HG02885 (cell line): ENCODE measurements at regions not wholly inside any gene's neighbourhood (a gene's known extent, or its start where the extent isn't known, plus 50 kb on each side); places are given as distances from the start of the nearest gene placed in this dataset.

Source experiments
- ATAC-seq: cut with Tn5 transposase; IDR thresholded peaks from one replicate; pipeline ENCODE4 v1.9.1; 2021; ENCODE audit warnings: mild to moderate bottlenecking; ENCODE audit not compliant: unreplicated experiment, poor library complexity

DNA sequence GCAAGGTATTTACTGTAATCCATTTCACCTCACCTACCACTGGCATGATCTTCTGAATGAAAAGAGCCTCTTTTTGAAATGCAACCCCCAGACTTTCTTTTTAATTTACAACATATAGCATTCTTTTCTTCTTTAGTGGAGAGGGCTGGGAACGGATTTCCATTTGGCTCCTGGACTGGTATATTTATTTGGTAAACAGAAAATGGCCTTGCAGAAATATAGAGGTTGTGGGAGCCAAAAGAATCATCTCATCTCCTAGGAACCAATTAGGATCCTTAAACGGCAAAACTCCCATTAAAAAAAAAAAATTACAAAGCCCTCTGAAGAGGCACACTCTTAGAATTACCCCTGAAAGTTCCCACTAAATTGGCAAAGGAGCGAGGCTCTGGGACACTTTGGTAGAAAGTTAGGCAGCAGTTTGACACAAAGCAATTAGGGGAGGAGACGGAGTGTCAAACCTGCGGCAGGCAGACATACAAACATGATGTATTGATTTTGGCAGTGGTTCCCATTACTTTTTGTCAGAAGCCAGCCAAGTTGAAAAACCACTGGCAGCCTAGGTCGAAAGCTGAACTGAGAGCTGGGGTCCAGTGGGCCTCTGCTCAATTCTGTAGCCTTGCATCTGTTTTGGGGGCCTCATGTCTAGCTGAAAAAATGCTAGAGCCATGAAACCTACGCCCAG lies 135.1 kb upstream of the MAGI3 start:
- ATAC-seq, result no peak

DNA sequence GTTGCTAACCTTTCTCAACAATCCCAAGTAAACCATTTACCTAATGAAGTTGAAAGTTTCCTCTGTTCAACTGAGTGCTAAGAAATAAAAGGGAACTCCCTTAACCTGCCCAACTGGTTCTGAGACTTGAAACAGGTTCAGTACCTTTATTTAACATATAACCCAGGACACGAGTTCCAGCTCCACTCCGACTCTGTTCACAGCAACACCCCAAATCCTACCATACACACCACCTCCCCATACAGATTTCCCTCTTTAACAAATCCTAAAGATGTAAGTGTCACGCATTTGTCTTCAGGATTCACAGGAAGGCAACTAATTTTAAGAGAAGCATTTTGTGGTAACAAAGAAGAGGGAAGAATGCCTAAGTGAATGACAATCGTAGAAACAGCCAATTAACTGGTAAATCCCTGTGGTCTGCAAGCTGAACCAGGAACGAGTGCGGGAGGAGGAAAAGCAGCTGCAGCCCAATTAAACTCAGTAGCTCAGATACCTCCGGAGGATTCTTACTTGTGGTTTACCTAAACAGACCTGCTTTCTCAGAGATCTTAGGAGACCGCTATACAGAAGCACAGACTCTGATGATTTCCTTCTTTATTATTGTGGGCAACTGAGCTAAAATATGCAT lies 134.5 kb upstream of the MAGI3 start:
- no peak for ATAC-seq

DNA sequence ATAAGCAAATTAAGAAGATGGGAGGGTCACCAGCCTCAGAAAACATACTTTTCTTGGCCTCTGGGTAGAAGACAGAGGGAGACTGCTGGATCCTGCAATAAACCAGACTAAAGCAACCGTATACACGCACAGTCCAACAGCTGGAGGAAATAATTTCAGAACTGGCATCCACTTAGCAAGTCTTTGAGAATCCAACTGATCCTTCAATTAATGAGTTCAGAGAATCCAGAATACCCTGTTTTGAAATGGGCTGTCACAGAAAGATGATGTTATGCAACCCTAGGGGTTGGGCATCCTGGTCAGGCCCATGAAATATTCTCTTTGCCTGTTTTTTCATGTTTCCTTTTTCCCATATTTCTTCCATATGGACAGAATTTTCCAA lies 134.0 kb upstream of the MAGI3 start:
- no peak for ATAC-seq

DNA sequence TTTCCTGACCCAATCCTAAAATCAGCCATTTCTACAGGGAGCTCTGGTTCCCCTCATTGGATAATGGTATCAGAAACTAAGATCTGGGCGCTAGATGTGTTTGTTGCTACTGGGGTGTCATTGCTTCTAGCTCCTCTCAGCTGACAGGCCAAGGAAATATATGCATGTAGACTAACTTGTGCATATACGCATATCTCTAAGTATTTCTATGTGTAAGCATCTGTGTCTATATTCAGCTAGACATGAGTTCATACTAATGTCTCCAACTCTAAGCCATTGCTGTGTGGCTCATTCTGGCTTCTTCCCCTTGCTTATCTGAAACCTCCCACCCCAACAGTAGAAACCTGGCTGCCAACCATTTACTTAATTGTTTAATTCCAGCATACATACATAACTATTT lies 130.3 kb upstream of the MAGI3 start:
- no peak for ATAC-seq

DNA sequence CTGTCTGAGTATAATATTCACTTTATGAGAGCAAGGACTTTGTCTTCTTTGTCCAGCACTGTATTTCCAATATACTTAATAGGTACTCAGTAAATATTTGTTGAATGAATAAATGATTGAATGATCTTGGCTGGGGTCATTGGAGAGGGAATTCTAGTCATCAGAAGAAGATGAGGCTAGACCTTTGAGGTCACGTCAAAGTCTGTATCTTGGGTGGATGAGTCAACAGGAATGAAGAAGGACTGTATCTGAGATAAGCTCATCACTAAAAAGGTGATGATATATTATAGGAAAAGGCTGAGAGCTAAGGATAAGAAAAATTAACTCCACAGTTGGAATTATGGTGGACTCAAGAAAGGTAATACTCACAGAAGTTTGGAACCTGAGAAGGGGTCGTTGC lies 125.1 kb upstream of the MAGI3 start:
- no peak for ATAC-seq

DNA sequence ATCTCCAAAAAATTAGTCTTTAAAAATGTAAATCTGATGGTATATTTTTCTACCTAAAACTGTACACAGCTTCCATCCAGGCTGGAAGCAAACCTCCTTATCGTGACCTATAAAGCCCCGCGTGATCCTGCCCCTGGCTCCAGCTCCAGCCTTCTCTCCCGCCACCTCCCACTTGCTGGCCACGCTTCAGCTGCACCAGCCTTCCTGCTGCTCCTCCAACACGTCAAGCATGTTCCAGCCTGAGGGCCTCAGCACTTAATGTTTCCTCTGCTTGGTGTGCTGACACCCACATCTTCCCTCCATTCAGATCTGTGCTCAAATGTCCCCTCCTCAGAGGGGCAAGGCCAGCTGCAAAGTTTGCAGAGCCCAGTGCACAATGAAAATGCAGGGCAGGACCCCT lies 123.5 kb upstream of the MAGI3 start:
- ATAC-seq, result no peak

DNA sequence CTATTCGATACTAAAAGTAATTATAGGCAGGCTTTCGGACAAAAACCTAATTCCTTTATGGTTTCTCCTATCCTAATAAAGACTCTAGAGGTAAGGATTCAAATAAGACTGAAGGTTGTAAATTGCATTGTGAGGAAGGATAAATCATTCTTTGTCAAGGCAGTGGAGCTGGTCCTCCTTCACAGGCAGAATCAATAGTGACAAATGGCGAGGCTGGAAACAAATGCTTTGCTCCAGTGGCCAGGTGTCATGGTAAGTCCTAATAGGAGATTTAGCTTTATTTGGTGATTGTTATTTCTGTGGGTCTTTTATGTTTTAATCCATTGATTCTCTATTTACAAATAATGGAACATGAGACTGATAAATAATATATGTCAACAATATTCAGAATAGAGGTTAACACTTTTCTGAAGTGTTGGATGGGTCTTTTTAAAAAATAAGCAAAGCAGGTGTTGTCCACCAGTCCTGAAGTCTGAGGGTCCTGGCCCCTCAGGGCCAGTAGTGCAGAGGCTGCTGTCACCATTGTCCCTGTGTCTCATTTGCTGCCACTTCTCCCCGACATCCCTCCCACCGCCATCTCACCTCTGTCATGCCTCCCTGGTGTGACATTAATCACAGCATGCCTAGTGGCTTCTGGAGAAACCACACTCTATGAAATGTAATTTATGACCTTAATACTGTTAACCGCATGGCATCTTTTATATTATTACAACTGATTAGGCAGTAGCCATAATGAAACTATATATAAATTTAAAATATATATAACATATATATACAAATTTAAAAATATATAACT lies 120.9 kb upstream of the MAGI3 start:
- no peak for ATAC-seq

DNA sequence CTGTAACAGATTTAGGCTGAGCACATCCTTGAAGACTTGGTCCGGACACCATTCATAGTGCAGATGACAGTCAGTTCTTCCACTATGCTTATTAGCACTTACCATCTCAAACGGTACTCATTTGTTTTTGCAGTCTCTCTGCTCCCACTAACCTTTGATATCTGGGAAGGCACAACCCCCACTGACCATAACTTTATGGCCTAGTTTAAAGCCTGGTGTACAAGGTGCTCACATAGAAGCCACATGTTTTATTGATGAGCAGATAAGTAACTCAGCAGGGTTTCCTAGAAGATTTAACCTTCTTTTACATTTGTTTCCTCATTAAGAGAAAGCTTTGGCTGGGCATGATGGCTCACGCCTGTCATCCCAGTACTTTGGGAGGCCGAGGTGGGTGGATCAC lies 119.3 kb upstream of the MAGI3 start:
- no peak for ATAC-seq

DNA sequence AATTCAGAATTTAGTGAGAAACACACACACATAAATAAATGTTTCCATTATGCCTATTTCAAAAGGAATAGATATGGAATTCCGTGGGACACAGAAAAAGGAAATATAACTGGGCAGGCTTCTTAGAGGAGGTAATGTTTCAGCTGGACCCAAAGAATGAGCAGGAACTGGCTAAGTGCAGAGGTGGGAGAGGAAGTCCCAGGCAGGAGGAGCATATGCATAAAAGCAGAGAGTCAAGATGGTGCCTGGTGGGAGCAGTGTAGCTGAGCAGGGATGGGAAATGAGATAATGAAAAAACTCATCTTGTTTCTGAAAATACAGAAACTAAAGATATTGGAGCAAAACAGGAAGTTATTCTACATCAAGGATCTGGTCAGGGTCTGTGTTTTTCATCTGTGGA lies 115.2 kb upstream of the MAGI3 start:
- no peak for ATAC-seq

DNA sequence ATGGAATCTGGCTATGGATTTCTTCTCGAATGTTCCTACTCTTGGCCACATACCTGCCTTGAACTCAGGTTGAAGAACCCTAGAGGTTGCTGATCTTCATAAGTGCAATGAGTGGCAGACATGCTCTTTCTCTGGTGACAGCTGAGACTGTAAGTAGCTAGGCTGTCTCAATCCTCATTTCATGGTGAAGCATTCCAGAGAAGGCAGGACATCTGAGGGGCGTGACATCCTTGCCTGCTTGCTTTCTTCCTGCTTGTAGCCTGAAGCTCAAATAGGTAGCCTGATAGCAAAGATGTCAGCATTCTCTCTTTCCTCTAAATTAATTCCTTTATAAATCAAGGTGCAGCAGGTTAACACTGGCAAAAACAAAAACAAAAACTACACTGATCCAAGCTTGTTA lies 114.6 kb upstream of the MAGI3 start:
- no peak for ATAC-seq

DNA sequence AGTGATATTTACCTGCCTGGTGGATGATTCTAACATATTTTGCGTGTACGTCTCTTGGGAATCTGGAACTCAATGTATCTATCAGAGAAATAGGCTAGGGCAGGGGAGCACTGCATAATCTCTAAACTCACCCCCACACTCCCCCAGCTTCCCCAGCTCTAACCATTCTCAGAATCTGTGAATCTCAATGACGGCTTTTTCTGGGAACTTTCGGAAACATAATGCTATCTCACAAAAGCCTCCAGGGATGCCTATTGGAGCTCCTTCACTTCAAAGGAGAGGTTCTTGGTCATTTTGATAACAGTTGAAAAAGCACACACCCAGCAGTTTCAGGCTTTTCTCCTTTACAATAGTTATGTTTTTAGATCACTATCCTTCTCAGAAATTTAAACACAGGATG lies 113.8 kb upstream of the MAGI3 start:
- ATAC-seq, result no peak

DNA sequence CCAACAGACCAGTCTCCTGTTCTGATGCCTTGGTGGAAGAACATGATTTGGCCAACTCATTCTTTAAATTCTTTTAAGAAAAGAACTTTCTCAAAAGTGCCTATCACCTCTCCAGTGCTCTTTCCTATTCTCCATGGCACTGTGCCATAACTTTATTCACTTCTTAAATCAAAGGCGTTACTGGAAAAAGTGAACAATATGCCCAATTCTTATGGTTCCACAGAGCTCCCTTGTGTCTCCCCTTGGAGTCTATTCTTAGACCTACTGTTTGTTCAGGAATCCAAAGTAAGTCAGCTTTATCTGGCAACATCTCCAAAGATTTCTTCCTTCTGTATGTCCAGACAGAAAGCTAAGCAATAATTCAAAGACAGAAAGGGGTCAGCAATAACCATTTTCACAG lies 111.9 kb upstream of the MAGI3 start:
- no peak for ATAC-seq

DNA sequence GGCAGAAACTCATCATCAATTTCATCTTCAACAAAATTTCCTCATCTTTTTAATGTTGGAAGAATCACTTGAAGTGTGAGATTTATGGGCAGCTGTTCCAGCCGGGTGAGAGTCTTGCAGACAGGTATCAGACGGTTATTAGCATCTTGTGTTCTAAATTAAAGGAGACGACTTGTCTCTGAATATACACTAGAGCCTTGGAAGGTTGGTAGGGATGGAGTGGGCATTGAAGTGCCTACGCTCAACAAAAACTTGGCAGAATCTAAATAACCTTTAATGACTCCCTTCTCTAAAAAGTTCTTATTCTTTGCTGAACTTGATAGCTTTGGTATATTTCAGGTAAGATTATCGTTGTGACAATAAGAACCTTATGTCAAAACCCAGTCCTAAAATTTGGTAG lies 111.5 kb upstream of the MAGI3 start:
- no peak for ATAC-seq

DNA sequence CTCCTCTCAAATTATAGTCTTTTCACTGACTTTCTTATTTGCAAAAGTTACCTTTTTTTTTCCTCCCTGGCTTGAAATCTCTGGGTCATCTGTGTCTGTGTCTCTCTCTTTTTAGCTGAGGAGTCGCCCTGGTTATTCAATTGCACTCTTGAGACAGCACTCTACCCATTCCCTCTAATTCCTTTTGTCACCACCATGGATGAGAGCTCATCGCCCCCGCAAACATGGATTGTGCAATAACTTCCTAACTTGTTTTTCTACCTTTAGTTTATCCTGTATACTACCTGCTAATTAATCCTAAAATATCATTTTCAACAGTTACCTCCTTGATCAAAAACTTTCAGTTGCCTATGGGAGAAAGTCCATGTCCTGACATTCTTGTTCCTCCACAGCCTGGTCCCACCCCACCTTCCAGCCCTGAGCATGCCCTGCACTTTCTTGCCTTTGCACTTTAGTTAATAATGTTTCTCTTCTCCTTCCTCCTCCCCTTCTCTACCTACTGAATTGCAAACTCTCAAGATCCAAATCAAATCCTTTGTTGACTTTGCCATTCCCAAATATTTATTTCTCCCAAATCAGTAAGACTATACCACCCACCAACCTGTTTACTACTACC lies 110.4 kb upstream of the MAGI3 start:
- ATAC-seq, result no peak

DNA sequence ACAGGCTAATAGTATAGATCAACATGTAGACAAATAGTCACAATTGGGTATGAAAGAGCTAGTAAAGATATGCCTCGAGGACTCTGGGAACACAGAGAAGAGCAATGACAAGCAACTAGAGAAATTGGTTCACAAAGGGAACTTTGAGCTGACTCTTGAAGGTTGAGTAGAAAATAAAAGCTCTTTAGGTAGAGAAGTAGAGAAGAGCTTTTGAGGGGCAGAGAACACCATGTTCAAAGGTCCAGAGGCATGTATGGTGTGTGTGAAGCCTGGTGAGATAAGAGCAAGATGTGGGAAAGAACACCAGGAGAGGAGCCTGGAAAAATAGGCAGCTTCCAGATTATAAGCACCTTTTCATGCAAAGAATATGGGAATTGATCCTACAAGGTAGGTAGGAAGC lies 109.7 kb upstream of the MAGI3 start:
- ATAC-seq, result no peak

DNA sequence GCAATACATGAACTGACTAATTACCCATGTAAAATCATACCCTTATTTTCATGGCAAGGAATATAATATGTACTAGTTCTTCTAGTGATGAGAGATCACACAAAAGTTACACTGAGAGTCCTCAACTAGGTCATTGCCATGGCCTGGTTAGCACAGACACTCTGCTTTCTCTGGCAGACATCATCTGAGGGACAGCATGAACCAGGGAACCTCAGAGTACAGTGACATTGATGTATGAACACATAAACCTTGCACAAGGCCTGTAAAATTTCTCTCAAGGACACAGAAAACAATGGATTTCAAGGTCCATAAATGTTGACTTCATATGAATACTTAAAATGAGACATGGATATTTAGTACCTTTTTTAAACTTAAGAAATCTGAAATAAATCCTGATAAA lies 108.8 kb upstream of the MAGI3 start:
- no peak for ATAC-seq

DNA sequence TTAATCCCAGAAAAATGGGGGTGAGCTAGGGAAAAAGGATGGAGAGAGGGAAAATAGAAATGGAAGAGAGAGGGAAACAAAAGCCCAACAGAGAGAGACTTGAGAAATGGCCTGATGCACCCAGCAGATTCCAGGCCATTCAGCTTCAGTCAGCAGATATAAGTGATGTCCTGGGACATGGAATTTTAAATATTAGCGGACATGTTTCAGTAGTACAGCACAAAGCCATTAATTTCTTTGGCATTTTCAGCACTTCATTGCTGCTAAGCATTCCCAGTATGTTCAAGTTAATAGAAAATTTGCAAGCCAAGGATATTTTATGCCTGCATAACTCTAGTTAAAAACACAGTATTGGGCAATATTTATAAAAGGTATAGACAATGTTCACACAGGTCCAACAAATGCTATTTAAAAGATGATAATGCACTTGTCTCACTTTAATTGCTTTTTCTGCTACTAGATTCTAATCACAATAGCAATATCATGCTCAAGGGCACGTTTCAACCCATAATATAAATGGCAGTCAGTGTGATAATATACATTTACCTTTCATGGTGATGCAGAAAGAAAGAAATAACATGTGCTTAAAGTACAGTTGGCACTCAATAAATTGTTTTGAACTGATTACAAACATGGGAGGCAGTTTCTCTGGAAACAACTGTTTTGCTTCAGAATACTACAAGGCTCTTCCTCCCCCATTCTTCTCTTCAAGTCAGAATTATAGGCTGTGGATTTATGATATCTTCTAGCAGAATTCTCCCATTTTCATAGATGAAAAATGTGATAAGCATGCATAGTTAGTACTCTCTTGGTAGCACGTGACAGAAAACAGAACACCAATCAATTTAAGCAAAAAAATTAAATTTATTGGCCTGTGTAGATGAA lies 108.1 kb upstream of the MAGI3 start:
- ATAC-seq, result no peak

DNA sequence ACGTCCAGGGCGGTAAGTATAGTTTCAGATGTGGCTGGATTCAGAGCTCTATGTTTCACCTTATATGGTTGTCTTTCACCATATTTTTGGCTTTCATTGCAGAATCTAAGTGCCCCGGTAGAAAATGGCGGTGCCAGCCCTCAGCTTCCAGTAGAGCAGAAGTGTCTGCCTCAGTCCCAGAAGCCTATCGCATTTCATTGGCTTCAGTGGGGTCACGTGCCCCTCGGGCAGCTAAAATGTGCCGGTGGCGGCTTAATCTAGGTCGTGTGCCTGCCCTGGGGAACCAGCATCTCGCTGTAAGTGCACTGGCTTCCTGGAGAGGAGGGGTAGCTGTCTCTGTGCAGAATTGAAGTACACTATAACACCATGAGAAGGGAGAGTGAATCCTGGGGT lies 107.4 kb upstream of the MAGI3 start:
- no peak for ATAC-seq

DNA sequence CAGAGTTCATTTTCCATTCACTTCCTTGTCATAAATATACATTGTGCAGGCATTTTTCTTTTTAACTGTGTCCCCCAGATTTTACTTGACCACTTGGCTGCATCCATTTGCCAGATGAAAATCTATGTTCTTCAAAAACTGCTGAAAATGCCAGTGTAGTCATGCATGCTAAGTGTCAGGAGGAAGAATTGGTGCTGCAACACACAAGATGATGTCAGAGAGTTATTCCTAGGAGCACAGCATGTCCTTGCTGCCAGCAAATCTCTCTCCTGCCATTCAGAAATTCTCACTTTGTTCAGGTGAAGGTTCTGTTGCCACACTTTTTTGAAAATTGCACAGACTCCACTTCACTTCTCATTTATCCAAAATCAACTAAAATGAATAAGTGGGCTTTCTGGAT lies 106.4 kb upstream of the MAGI3 start:
- no peak for ATAC-seq

DNA sequence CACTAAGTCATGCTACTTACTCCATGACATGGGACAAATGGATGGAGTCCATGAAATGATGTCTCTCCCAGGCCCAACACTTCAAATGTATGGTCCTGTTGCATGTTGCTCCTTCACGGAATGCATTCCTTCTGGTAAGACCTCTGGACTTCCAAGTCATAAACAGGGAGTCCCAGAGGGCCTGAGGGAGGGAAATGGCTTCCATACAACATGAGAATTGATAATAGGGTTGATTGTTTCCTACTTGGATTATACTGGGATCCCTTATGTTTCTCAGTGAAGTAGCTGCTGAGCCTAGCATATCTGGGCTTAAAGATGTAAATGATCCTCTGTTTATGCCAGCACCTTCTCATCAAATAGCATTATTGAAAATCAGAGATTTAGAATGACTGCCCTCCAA lies 104.2 kb upstream of the MAGI3 start:
- no peak for ATAC-seq
